Ascending aorta (tissue), 2 donors: ENCODE measurements at regions not wholly inside any gene's neighbourhood (a gene's known extent, or its start where the extent isn't known, plus 50 kb on each side); places are given as distances from the start of the nearest gene placed in this dataset.

ENCODE experiments used
- DNase-seq, 2 donors: peaks; one replicate each; pipeline ENCODE4 v3.0.0-alpha.2; 2019; ENCODE audit warnings: low spot score in 2 of 2
- H3K27ac ChIP-seq, 2 donors: fragments of 200-600 bp; sonication (generic); one replicate each; pipeline ENCODE4 v1.5.1; 2016 to 2017; ENCODE audit warnings: mild to moderate bottlenecking in 1 of 2
- H3K27me3 ChIP-seq: fragments of 200-600 bp; sonication (generic); one replicate; pipeline ENCODE4 v1.5.1; 2017
- H3K36me3 ChIP-seq, 2 donors: fragments of 200-600 bp; sonication (generic); one replicate each; pipeline ENCODE4 v1.5.1; 2016
- H3K4me1 ChIP-seq, 2 donors: fragments of 200-600 bp; sonication (generic); one replicate each; pipeline ENCODE4 v1.5.1; 2016 to 2017; ENCODE audit warnings: mild to moderate bottlenecking in 1 of 2
- H3K4me3 ChIP-seq, 2 donors: fragments of 200-600 bp; sonication (generic); one replicate each; pipeline ENCODE4 v1.5.1; 2016 to 2017; ENCODE audit warnings: mild to moderate bottlenecking in 1 of 2
- H3K9me3 ChIP-seq, 2 donors: fragments of 200-600 bp; sonication (generic); one replicate each; pipeline ENCODE4 v1.5.1; 2016
- intact Hi-C: fragments of 100-400 bp; cut with DNase I; formaldehyde crosslinking; loops from one replicate; pipeline ENCODE4 v1.15.1; 2023
- TF ChIP-seq, protein P1 (sequence below), 3 experiments: fragments of 200-600 bp in 2 of 3; fragments of 450-650 bp in 1 of 3; sonication (generic) in 2 of 3; IDR thresholded peaks; one replicate each; pipeline ENCODE4 v1.5.1; 2016 to 2019; ENCODE audit warnings: antibody characterized with exemption in 3 of 3, mild to moderate bottlenecking in 1 of 3, moderate library complexity in 1 of 3

DNA sequence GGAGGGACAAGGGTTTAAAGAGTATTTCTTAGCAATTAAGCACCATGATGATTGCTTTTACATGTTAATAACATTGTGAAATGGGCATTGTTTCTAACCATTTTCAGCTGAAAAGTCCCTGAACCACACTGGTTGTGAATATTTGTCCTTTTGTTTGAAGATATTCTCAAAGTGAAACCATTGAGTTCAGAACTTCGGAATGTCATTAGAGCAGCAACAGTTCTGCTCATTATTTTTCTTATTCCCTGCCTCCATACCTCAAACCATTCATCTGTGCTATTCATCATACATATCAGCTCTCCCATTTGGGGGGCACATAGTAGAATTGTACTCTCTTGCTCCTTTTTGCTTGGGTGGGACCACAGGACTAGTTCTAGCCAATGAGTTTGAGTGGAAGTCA, 553.0 kb upstream of the ZNF462 start:
- Histone ChIP-seq H3K4me3 (no peak overlapping the region), H3K9me3 (no peaks in the 10 kb centered on the region), H3K27ac (no peak overlapping the region), H3K36me3 (no peaks in the 10 kb centered on the region), H3K4me1 (no peaks in the 10 kb centered on the region), H3K27me3 (no peaks in the 10 kb centered on the region)
- intact Hi-C loops = no loop called here
- TF ChIP-seq, protein P1, sequence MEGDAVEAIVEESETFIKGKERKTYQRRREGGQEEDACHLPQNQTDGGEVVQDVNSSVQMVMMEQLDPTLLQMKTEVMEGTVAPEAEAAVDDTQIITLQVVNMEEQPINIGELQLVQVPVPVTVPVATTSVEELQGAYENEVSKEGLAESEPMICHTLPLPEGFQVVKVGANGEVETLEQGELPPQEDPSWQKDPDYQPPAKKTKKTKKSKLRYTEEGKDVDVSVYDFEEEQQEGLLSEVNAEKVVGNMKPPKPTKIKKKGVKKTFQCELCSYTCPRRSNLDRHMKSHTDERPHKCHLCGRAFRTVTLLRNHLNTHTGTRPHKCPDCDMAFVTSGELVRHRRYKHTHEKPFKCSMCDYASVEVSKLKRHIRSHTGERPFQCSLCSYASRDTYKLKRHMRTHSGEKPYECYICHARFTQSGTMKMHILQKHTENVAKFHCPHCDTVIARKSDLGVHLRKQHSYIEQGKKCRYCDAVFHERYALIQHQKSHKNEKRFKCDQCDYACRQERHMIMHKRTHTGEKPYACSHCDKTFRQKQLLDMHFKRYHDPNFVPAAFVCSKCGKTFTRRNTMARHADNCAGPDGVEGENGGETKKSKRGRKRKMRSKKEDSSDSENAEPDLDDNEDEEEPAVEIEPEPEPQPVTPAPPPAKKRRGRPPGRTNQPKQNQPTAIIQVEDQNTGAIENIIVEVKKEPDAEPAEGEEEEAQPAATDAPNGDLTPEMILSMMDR (IDR thresholded peaks at IDR 0.05) = no peak
- no peak for DNase-seq

DNA sequence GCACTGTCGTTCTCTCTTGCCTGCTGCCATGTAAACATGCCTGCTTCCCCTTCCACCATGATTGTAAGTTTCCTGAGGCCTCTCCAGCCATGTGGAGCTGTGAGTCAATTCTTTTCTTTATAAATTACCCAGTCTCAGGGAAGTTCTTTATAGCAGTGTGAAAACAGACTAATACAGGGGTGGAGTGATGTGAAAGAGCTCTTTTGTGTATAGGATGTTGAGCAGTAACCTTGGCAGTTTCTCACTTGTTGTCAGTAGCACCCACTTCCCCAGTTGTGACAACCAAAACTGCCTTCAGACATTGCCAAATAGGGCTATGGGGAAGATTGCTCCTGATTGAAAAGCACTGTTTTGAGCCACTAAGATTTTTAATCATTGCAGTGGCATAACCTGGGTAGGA, 552.2 kb upstream of the ZNF462 start:
- H3K27me3 ChIP-seq = no peaks in the 10 kb centered on the region
- TF ChIP-seq, protein P1 (IDR thresholded peaks at IDR 0.05) = no peak
- no peak for DNase-seq
- no peaks in the 10 kb centered on the region for H3K36me3 ChIP-seq
- no peak overlapping the region for H3K27ac ChIP-seq
- intact Hi-C loops = no loop called here
- no peaks in the 10 kb centered on the region for H3K9me3 ChIP-seq
- no peaks in the 10 kb centered on the region for H3K4me1 ChIP-seq
- no peak overlapping the region for H3K4me3 ChIP-seq

DNA sequence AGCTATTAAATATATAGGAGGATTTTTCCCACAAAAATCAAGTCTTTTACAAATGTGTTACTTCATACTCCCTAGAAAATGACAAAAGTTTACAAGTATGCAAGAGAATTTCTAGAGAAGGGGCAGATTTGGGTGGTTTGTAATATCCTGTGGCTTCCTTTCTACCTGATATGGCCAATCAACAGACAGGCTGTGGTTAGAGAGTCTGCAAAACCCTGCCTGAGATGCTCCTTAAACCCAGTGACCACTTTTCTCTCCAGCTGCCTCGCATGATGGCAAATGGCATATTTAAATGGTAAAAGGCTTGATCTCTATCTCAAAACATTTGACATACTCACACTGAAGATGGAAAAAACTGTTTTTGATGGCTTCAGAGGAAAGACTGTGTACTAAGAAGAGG, 550.1 kb upstream of the ZNF462 start:
- TF ChIP-seq, protein P1 (IDR thresholded peaks at IDR 0.05) = no peak
- intact Hi-C loops = no loop called here
- Histone ChIP-seq H3K4me1 (no peaks in the 10 kb centered on the region), H3K27ac (no peak overlapping the region), H3K9me3 (no peaks in the 10 kb centered on the region), H3K4me3 (no peak overlapping the region), H3K36me3 (no peaks in the 10 kb centered on the region), H3K27me3 (no peaks in the 10 kb centered on the region)
- DNase-seq = no peak

DNA sequence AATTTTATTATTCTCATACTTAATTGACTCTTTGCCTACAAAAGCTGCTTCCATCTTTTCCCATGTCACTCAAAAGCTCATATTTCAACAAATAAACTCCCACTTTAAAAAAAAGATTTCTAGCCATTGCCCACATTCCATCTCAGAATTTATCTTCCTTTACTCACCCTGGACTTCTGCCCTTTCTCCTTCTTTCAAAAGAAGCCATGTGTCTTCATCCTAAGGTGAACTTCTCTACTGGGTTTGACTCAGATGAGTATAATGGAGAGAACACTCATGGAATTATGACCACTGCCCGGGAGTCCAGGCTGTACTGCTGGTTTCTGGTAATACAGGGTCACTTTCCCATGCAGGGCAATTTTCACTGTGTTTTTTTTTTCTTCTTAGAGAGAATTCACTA, 548.5 kb upstream of the ZNF462 start:
- Histone ChIP-seq H3K4me1 (no peaks in the 10 kb centered on the region), H3K27ac (no peak overlapping the region), H3K36me3 (no peaks in the 10 kb centered on the region), H3K9me3 (no peaks in the 10 kb centered on the region), H3K4me3 (no peak overlapping the region), H3K27me3 (no peaks in the 10 kb centered on the region)
- TF ChIP-seq, protein P1 (IDR thresholded peaks at IDR 0.05) = no peak
- no peak for DNase-seq
- intact Hi-C loops = no loop called here

DNA sequence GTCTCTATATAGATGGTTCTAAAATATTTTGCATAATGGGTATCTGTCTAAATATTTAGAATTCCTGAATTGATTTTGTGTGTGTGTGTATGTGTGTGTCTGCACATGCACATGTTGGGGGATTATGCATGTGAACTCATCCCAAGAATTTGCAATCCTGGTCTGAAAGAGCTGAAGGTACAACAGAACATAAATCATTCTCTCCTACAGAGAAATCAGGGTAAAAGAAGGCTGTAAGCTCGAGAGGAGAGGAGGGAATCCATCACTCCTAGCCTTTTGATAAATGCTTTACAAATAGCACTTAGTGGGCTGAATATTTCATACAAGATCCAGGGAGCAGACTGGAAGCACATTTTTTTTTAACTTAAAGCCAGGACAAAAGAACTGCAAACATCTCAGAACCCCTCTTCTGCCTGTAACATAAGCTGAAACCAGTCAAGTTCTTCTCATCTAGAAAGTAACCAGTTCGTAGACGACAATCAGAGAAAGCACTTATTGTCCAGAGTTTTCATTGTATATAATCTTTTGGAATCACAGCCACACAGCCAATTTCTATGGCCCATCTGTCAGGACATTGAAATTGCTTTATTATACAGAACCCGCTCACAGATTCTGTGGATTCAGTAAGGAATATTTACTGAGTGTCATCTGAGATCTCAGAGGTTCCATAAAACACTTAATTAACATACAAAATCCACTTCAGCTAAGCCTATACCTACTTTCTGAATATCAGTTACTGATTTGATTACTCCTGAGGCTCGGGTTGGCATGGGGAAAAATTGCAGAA, 541.4 kb upstream of the ZNF462 start:
- TF ChIP-seq, protein P1 (IDR thresholded peaks at IDR 0.05) = no peak
- Histone ChIP-seq H3K36me3 (no peaks in the 10 kb centered on the region), H3K4me1 (no peaks in the 10 kb centered on the region), H3K4me3 (no peak overlapping the region), H3K9me3 (no peaks in the 10 kb centered on the region), H3K27me3 (no peaks in the 10 kb centered on the region), H3K27ac (no peak overlapping the region)
- no peak for DNase-seq
- intact Hi-C loops = no loop called here
